SH-SY5Y (cell line): ENCODE measurements at regions not wholly inside any gene's neighbourhood (a gene's known extent, or its start where the extent isn't known, plus 50 kb on each side); places are given as distances from the start of the nearest gene placed in this dataset.

Source experiments
- GATA2 ChIP-seq: IDR thresholded peaks from 2 replicates; pipeline ENCODE4 v1.6.1; 2011; ENCODE audit warnings: mild to moderate bottlenecking, low read depth, low read length
- GATA3 ChIP-seq: IDR thresholded peaks from 2 replicates; pipeline ENCODE4 v1.6.1; 2011; ENCODE audit warnings: low read depth, mild to moderate bottlenecking, low read length, moderate library complexity

- TF ChIP-seq GATA3 (no peak), GATA2 (no peak)
These were observed 137.3 kb upstream of the FRMD4A start for GRCh38 chr10:14468023-14468441.

GRCh38 chr10:14466257-14466656 is 135.5 kb upstream of the FRMD4A start:
- TF ChIP-seq GATA2: no peak
- no peak for TF ChIP-seq GATA3

- no peak for TF ChIP-seq GATA3
- TF ChIP-seq GATA2: no peak
These were observed 129.7 kb upstream of the FRMD4A start for GRCh38 chr10:14460447-14460846.

- TF ChIP-seq GATA3 (no peak), GATA2 (no peak)
These were observed 128.9 kb upstream of the FRMD4A start for GRCh38 chr10:14459665-14460064.

- TF ChIP-seq GATA3 (no peak), GATA2 (no peak)
These were observed 126.1 kb upstream of the FRMD4A start for GRCh38 chr10:14456870-14457266.

DNA sequence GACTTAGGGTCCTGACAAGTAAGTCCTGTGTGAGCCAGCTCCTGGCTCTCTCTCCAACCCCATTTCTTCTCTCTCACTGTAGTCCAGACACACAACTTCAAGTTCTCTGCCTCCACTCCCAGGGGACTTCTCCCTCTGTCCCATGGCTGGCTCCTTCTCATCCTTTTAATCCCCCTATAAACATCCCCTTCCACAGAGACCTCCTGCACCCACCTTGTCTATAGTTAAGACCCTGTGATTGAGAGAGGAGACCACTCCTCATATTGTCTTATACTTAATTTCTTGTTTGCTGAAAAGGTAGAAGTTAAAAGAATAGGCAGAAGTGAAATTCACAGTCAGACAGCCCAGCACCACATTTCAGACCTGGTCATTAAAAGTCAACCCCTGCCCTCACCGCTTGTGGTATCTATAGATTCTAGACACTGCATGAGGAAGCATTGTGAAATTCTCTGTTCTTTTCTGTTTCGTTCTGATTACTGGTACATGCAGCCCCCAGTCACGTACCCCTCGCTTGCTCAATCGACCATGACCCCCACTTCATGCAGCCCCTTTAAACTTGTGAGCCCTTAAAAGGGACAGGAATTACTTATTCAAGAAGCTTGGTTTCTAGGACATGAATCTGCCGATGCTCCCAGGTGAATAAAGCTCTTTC is 125.6 kb upstream of the FRMD4A start:
- TF ChIP-seq GATA2 (no peak), GATA3 (no peak)

GRCh38 chr10:14454629-14455028 is 123.9 kb upstream of the FRMD4A start:
- TF ChIP-seq GATA2: no peak
- no peak for TF ChIP-seq GATA3

- TF ChIP-seq GATA2 (no peak), GATA3 (no peak)
These were observed 123.5 kb upstream of the FRMD4A start for GRCh38 chr10:14454206-14454605.

GRCh38 chr10:14453593-14453992 is 122.9 kb upstream of the FRMD4A start:
- TF ChIP-seq GATA3 (no peak), GATA2 (no peak)

- TF ChIP-seq GATA2 (no peak), GATA3 (no peak)
These were observed 120.6 kb upstream of the FRMD4A start for GRCh38 chr10:14451341-14451740.

- TF ChIP-seq GATA2 (no peak), GATA3 (no peak)
These were observed 119.3 kb upstream of the FRMD4A start for GRCh38 chr10:14450041-14450491.

- TF ChIP-seq GATA3: no peak
- no peak for TF ChIP-seq GATA2
These were observed 118.6 kb upstream of the FRMD4A start for GRCh38 chr10:14449293-14449815.

- no peak for TF ChIP-seq GATA3
These were observed 117.7 kb upstream of the FRMD4A start for GRCh38 chr10:14448197-14448990.

GRCh38 chr10:14447094-14447839 is 116.5 kb upstream of the FRMD4A start:
- TF ChIP-seq GATA3 (no peak), GATA2 (no peak)
